K562 (cell line): ENCODE measurements at regions not wholly inside any gene's neighbourhood (a gene's known extent, or its start where the extent isn't known, plus 50 kb on each side); places are given as distances from the start of the nearest gene placed in this dataset.
A peak's percentile ranks its signal among the peaks of the same experiment; 100 is the strongest.

Experiments
- ARHGAP35 ChIP-seq: fragments of 450-650 bp; IDR thresholded peaks from 2 replicates; pipeline ENCODE4 v1.6.1; 2018; ENCODE audit not compliant: partially characterized antibody
- BCL6 ChIP-seq: fragments of 250-450 bp; sonication (Bioruptor Pico); IDR thresholded peaks from 2 replicates; pipeline ENCODE4 v1.4.0; 2020
- CBFA2T3 ChIP-seq: fragments of 450-650 bp; IDR thresholded peaks from 2 replicates; pipeline ENCODE4 v1.6.1; 2017
- CBX1 ChIP-seq: sonication (generic); IDR thresholded peaks from 2 replicates; pipeline ENCODE4 v1.6.1; 2016; ENCODE audit warnings: antibody characterized with exemption, low read depth, mild to moderate bottlenecking
- CEBPG ChIP-seq, 3 experiments: fragments of 200-800 bp in 1 of 3; sonication (Bioruptor generic) in 1 of 3; sonication (generic) in 1 of 3; formaldehyde crosslinking in 1 of 3; IDR thresholded peaks in 2 of 3; conservative IDR thresholded peaks in 1 of 3; 2 replicates each; pipeline versions ENCODE4 v1.6.1 to v1.8.0; 2016 to 2022; ENCODE audit warnings: missing compliant biosample characterization in 2 of 3, missing genetic modification characterization in 2 of 3, mild to moderate bottlenecking in 1 of 3, missing genetic modification reagents in 1 of 3
- CXXC5 ChIP-seq: fragments of 250-450 bp; sonication (Bioruptor Pico); IDR thresholded peaks from 2 replicates; pipeline ENCODE4 v1.8.0; 2022; ENCODE audit warnings: inconsistent platforms, mild to moderate bottlenecking, moderate library complexity
- ESRRA ChIP-seq: fragments of 450-650 bp; IDR thresholded peaks from 2 replicates; pipeline ENCODE4 v1.6.1; 2014; ENCODE audit warnings: low read depth, mild to moderate bottlenecking, moderate library complexity, borderline replicate concordance
- FOXA3 ChIP-seq, 2 experiments: fragments of 450-650 bp in 1 of 2; sonication (generic) in 1 of 2; formaldehyde crosslinking; IDR thresholded peaks in 1 of 2; conservative IDR thresholded peaks in 1 of 2; 2 replicates each; pipeline versions ENCODE4 v1.4.0 to v1.8.0; 2020 to 2022; ENCODE audit warnings: mild to moderate bottlenecking in 2 of 2, missing genetic modification reagents in 1 of 2
- GABPB1 ChIP-seq: sonication (generic); formaldehyde crosslinking; IDR thresholded peaks from 2 replicates; pipeline ENCODE4 v1.8.0; 2022; ENCODE audit warnings: mild to moderate bottlenecking, missing genetic modification reagents
- IFI16 ChIP-seq: fragments of 250-450 bp; sonication (Bioruptor Pico); IDR thresholded peaks from 2 replicates; pipeline ENCODE4 v2.1.2; 2022; ENCODE audit warnings: mild to moderate bottlenecking, inconsistent platforms
- KDM2B ChIP-seq: fragments of 250-450 bp; sonication (Bioruptor Pico); IDR thresholded peaks from 2 replicates; pipeline ENCODE4 v1.8.0; 2021; ENCODE audit warnings: mild to moderate bottlenecking, moderate library complexity
- MTF1 ChIP-seq: fragments of 250-450 bp; sonication (Bioruptor Pico); IDR thresholded peaks from 2 replicates; pipeline ENCODE4 v1.9.0; 2021; ENCODE audit warnings: moderate library complexity, mild to moderate bottlenecking, inconsistent platforms, borderline replicate concordance
- NBN ChIP-seq: fragments of 450-650 bp; IDR thresholded peaks from 2 replicates; pipeline ENCODE4 v1.6.1; 2016; ENCODE audit warnings: low read depth, mild to moderate bottlenecking
- RBM39 ChIP-seq: fragments of 200-400 bp; formaldehyde crosslinking; optimal IDR thresholded peaks from 2 replicates; pipeline ENCODE3; 2018; ENCODE audit warnings: low read depth, low read length
- SIN3B ChIP-seq: fragments of 450-650 bp; IDR thresholded peaks from 2 replicates; pipeline ENCODE4 v1.6.1; 2017; ENCODE audit warnings: low read depth, mild to moderate bottlenecking, moderate library complexity
- SP1 ChIP-seq: sonication (generic); formaldehyde crosslinking; IDR thresholded peaks from 2 replicates; pipeline ENCODE4 v1.8.1; 2022; ENCODE audit warnings: mild to moderate bottlenecking, missing genetic modification reagents
- SRSF7 ChIP-seq: fragments of 200-400 bp; formaldehyde crosslinking; optimal IDR thresholded peaks from 2 replicates; pipeline ENCODE3; 2017; ENCODE audit warnings: mild to moderate bottlenecking, low read depth, low read length
- YBX1 ChIP-seq: fragments of 450-650 bp; IDR thresholded peaks from 2 replicates; pipeline ENCODE4 v1.7.1; 2016; ENCODE audit warnings: mild to moderate bottlenecking
- TF ChIP-seq, protein P1 (sequence below): fragments of 450-650 bp; IDR thresholded peaks from 2 replicates; pipeline ENCODE4 v1.6.1; 2018; ENCODE audit warnings: mild to moderate bottlenecking, low read depth; ENCODE audit not compliant: partially characterized antibody
- TF ChIP-seq, protein P2 (sequence below): sonication (generic); formaldehyde crosslinking; IDR thresholded peaks from 2 replicates; pipeline ENCODE4 v1.8.0; 2022; ENCODE audit warnings: mild to moderate bottlenecking, missing genetic modification reagents, borderline replicate concordance
- TF ChIP-seq, protein P3 (sequence below): fragments of 450-650 bp; IDR thresholded peaks from 2 replicates; pipeline ENCODE4 v1.6.1; 2018; ENCODE audit not compliant: partially characterized antibody
- TF ChIP-seq, protein P4 (sequence below): sonication (generic); IDR thresholded peaks from 2 replicates; pipeline ENCODE4 v1.6.1; 2016

DNA sequence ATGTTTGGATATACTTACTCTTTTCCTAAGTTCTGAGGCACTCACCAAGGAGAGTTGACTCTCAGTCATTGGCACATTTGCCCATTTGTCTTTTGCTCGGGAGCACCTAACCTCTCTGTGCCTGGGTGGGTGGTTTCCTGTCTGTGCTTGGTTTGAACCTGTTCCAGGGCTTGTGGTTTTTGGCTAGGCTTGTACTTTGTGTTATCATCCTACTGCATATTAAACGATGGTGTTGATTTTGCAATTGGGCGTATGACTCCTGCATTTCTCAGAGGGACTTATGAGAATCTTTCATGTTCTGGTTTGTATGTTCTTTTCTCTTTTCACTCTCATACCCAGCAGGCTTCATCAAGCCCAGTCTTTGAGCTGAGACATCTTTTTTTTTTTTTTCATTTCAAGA lies 161.7 kb downstream of the BTC start (continued):
- TF ChIP-seq SP1 (CRISPR knock-in tag) (no peak), CXXC5 (CRISPR knock-in tag) (no peak), CBFA2T3 (peak; percentile 81), KDM2B (no peak), GABPB1 (CRISPR knock-in tag) (no peak), MTF1 (CRISPR knock-in tag) (no peak), SIN3B (no peak), CEBPG (CRISPR knock-in tag; IDR thresholded peaks at IDR 0.05) (no peak), CEBPG (tag; conservative IDR thresholded peaks at IDR 0.05 in 1 of 2, IDR thresholded peaks at IDR 0.05 in 1 of 2) (peak; percentile 59 to 62), RBM39 (no peak), SRSF7 (no peak), FOXA3 (CRISPR knock-in tag; conservative IDR thresholded peaks at IDR 0.05 in 1 of 2, IDR thresholded peaks at IDR 0.05 in 1 of 2) (peak; percentile 56 to 66; a peak in 2 of 4 replicates), YBX1 (no peak), IFI16 (no peak), BCL6 (no peak), ARHGAP35 (no peak), ESRRA (peak; percentile 53; the same call in 1 of the 2 replicates), CBX1 (no peak), NBN (no peak)
- TF ChIP-seq, protein P1, sequence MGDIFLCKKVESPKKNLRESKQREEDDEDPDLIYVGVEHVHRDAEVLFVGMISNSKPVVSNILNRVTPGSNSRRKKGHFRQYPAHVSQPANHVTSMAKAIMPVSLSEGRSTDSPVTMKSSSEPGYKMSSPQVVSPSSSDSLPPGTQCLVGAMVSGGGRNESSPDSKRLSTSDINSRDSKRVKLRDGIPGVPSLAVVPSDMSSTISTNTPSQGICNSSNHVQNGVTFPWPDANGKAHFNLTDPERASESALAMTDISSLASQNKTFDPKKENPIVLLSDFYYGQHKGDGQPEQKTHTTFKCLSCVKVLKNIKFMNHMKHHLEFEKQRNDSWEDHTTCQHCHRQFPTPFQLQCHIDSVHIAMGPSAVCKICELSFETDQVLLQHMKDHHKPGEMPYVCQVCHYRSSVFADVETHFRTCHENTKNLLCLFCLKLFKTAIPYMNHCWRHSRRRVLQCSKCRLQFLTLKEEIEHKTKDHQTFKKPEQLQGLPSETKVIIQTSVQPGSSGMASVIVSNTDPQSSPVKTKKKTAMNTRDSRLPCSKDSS = no peak
- TF ChIP-seq, protein P2, sequence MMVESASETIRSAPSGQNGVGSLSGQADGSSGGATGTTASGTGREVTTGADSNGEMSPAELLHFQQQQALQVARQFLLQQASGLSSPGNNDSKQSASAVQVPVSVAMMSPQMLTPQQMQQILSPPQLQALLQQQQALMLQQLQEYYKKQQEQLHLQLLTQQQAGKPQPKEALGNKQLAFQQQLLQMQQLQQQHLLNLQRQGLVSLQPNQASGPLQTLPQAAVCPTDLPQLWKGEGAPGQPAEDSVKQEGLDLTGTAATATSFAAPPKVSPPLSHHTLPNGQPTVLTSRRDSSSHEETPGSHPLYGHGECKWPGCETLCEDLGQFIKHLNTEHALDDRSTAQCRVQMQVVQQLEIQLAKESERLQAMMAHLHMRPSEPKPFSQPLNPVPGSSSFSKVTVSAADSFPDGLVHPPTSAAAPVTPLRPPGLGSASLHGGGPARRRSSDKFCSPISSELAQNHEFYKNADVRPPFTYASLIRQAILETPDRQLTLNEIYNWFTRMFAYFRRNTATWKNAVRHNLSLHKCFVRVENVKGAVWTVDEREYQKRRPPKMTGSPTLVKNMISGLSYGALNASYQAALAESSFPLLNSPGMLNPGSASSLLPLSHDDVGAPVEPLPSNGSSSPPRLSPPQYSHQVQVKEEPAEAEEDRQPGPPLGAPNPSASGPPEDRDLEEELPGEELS (CRISPR knock-in tag) = no peak
- TF ChIP-seq, protein P3, sequence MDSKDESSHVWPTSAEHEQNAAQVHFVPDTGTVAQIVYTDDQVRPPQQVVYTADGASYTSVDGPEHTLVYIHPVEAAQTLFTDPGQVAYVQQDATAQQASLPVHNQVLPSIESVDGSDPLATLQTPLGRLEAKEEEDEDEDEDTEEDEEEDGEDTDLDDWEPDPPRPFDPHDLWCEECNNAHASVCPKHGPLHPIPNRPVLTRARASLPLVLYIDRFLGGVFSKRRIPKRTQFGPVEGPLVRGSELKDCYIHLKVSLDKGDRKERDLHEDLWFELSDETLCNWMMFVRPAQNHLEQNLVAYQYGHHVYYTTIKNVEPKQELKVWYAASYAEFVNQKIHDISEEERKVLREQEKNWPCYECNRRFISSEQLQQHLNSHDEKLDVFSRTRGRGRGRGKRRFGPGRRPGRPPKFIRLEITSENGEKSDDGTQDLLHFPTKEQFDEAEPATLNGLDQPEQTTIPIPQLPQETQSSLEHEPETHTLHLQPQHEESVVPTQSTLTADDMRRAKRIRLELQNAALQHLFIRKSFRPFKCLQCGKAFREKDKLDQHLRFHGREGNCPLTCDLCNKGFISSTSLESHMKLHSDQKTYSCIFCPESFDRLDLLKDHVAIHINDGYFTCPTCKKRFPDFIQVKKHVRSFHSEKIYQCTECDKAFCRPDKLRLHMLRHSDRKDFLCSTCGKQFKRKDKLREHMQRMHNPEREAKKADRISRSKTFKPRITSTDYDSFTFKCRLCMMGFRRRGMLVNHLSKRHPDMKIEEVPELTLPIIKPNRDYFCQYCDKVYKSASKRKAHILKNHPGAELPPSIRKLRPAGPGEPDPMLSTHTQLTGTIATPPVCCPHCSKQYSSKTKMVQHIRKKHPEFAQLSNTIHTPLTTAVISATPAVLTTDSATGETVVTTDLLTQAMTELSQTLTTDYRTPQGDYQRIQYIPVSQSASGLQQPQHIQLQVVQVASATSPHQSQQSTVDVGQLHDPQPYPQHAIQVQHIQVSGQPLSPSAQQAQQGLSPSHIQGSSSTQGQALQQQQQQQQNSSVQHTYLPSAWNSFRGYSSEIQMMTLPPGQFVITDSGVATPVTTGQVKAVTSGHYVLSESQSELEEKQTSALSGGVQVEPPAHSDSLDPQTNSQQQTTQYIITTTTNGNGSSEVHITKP = peak; percentile 27
- TF ChIP-seq, protein P4, sequence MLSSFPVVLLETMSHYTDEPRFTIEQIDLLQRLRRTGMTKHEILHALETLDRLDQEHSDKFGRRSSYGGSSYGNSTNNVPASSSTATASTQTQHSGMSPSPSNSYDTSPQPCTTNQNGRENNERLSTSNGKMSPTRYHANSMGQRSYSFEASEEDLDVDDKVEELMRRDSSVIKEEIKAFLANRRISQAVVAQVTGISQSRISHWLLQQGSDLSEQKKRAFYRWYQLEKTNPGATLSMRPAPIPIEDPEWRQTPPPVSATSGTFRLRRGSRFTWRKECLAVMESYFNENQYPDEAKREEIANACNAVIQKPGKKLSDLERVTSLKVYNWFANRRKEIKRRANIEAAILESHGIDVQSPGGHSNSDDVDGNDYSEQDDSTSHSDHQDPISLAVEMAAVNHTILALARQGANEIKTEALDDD = peak; percentile 50; the same call in 1 of the 2 replicates
